Hepatocyte (in vitro differentiated cells): ENCODE measurements at regions not wholly inside any gene's neighbourhood (a gene's known extent, or its start where the extent isn't known, plus 50 kb on each side); places are given as distances from the start of the nearest gene placed in this dataset.

Source experiments
- DNase-seq: peaks from one replicate; pipeline ENCODE4 v3.0.0-alpha.2; 2016; ENCODE audit warnings: low spot score
- H2AFZ ChIP-seq: fragments of 200-600 bp; sonication (generic); 2 replicates; pipeline ENCODE4 v1.6.0; 2016; ENCODE audit warnings: antibody characterized with exemption, mild to moderate bottlenecking
- H3K27ac ChIP-seq: fragments of 200-600 bp; sonication (generic); 2 replicates; pipeline ENCODE4 v1.5.1; 2016; ENCODE audit warnings: mild to moderate bottlenecking
- H3K27me3 ChIP-seq: fragments of 200-600 bp; sonication (generic); 2 replicates; pipeline ENCODE4 v1.6.1; 2016
- H3K36me3 ChIP-seq: fragments of 200-600 bp; sonication (generic); replicated peaks from 2 replicates; pipeline ENCODE4 v1.5.1; 2016; ENCODE audit warnings: low read depth; ENCODE audit not compliant: insufficient read depth
- H3K4me1 ChIP-seq: fragments of 200-600 bp; sonication (generic); 2 replicates; pipeline ENCODE4 v1.5.1; 2016; ENCODE audit warnings: mild to moderate bottlenecking, moderate library complexity; ENCODE audit not compliant: insufficient read depth
- H3K4me2 ChIP-seq: fragments of 200-600 bp; sonication (generic); 2 replicates; pipeline ENCODE4 v1.6.0; 2016
- H3K4me3 ChIP-seq: fragments of 200-600 bp; sonication (generic); 2 replicates; pipeline ENCODE4 v1.5.1; 2016; ENCODE audit warnings: mild to moderate bottlenecking
- H3K79me2 ChIP-seq: fragments of 200-600 bp; sonication (generic); 2 replicates; pipeline ENCODE4 v1.6.0; 2017; ENCODE audit warnings: mild to moderate bottlenecking
- H3K9me2 ChIP-seq: fragments of 200-600 bp; sonication (generic); replicated peaks from 2 replicates; pipeline ENCODE4 v1.6.0; 2017; ENCODE audit warnings: mild to moderate bottlenecking; ENCODE audit not compliant: insufficient read depth
- H3K9me3 ChIP-seq: fragments of 200-600 bp; sonication (generic); 2 replicates; pipeline ENCODE4 v1.5.1; 2016; ENCODE audit warnings: low read depth, mild to moderate bottlenecking
- H4K20me1 ChIP-seq: fragments of 200-600 bp; sonication (generic); 2 replicates; pipeline ENCODE4 v1.6.0; 2016; ENCODE audit warnings: mild to moderate bottlenecking; ENCODE audit not compliant: insufficient read depth, poor library complexity, severe bottlenecking
- CTCF ChIP-seq: fragments of 200-600 bp; sonication (generic); IDR thresholded peaks from 2 replicates; pipeline ENCODE4 v1.5.1; 2016; ENCODE audit warnings: antibody characterized with exemption, mild to moderate bottlenecking; ENCODE audit not compliant: poor library complexity
- EZH2 ChIP-seq: fragments of 200-600 bp; sonication (generic); IDR thresholded peaks from 2 replicates; pipeline ENCODE4 v1.6.1; 2016; ENCODE audit warnings: antibody characterized with exemption, mild to moderate bottlenecking, borderline replicate concordance
- EZH2phosphoT487 ChIP-seq: fragments of 200-600 bp; sonication (generic); IDR thresholded peaks from one replicate; pipeline ENCODE4 v1.6.1; 2018; ENCODE audit warnings: antibody characterized with exemption, mild to moderate bottlenecking, low read depth, moderate library complexity; ENCODE audit not compliant: unreplicated experiment, severe bottlenecking
- WGBS: methylation state at CpG from one replicate; pipeline ENCODE4 v1.1.6; 2016; ENCODE audit warnings: low lambda C conversion rate; ENCODE audit errors: missing lambda C conversion rate; 5-methylcytosine and 5-hydroxymethylcytosine counted together

GRCh38 chr14:28061006-28061405, 705.6 kb upstream of the FOXG1 start:
- Histone ChIP-seq H3K27ac (no peak overlapping the region), H4K20me1 (no peaks in the 10 kb centered on the region), H3K4me1 (no peaks in the 10 kb centered on the region), H3K27me3 (no peaks in the 10 kb centered on the region), H3K9me3 (no peaks in the 10 kb centered on the region), H3K4me3 (no peak overlapping the region), H3K79me2 (no peaks in the 10 kb centered on the region), H3K9me2 (no peaks in the 10 kb centered on the region), H3K36me3 (no peaks in the 10 kb centered on the region), H2AFZ (no peak overlapping the region), H3K4me2 (no peak overlapping the region)
- DNase-seq = no peak
- 33% methylated on average over 1 of the region's 1 CpG for WGBS
- TF ChIP-seq EZH2 = no peak
- TF ChIP-seq EZH2phosphoT487 = no peak
- TF ChIP-seq CTCF = no peak

- no peaks in the 10 kb centered on the region for H3K4me1 ChIP-seq
- H4K20me1 ChIP-seq = no peaks in the 10 kb centered on the region
- H3K27ac ChIP-seq = no peak overlapping the region
- H2AFZ ChIP-seq = no peak overlapping the region
- no peak overlapping the region for H3K4me3 ChIP-seq
- no peaks in the 10 kb centered on the region for H3K9me2 ChIP-seq
- no peaks in the 10 kb centered on the region for H3K79me2 ChIP-seq
- no peaks in the 10 kb centered on the region for H3K36me3 ChIP-seq
- H3K4me2 ChIP-seq = no peak overlapping the region
- H3K27me3 ChIP-seq = no peaks in the 10 kb centered on the region
- DNase-seq = no peak
- TF ChIP-seq CTCF (no peak), EZH2 (no peak), EZH2phosphoT487 (no peak)
- H3K9me3 ChIP-seq = no peaks in the 10 kb centered on the region
Measured at GRCh38 chr14:28077021-28077420, 689.6 kb upstream of the FOXG1 start.

- no peaks in the 10 kb centered on the region for H4K20me1 ChIP-seq
- no peaks in the 10 kb centered on the region for H3K9me3 ChIP-seq
- no peaks in the 10 kb centered on the region for H3K36me3 ChIP-seq
- no peaks in the 10 kb centered on the region for H3K79me2 ChIP-seq
- no peak overlapping the region for H2AFZ ChIP-seq
- no peaks in the 10 kb centered on the region for H3K9me2 ChIP-seq
- no peaks in the 10 kb centered on the region for H3K27me3 ChIP-seq
- H3K4me3 ChIP-seq = no peak overlapping the region
- DNase-seq = no peak
- no peak overlapping the region for H3K27ac ChIP-seq
- H3K4me1 ChIP-seq = no peaks in the 10 kb centered on the region
- TF ChIP-seq EZH2 (no peak), CTCF (no peak), EZH2phosphoT487 (no peak)
- H3K4me2 ChIP-seq = no peak overlapping the region
- WGBS = 83% methylated on average over 3 of the region's 3 CpGs
Measured at GRCh38 chr14:28083389-28083788, 683.2 kb upstream of the FOXG1 start.

- no peaks in the 10 kb centered on the region for H3K9me3 ChIP-seq
- no peak overlapping the region for H3K27ac ChIP-seq
- TF ChIP-seq EZH2 = no peak
- TF ChIP-seq CTCF = no peak
- TF ChIP-seq EZH2phosphoT487 = no peak
- H4K20me1 ChIP-seq = no peaks in the 10 kb centered on the region
- H2AFZ ChIP-seq = no peak overlapping the region
- H3K79me2 ChIP-seq = no peaks in the 10 kb centered on the region
- H3K27me3 ChIP-seq = no peaks in the 10 kb centered on the region
- H3K36me3 ChIP-seq = no peaks in the 10 kb centered on the region
- DNase-seq = no peak
- H3K4me2 ChIP-seq = no peak overlapping the region
- no peaks in the 10 kb centered on the region for H3K9me2 ChIP-seq
- no peaks in the 10 kb centered on the region for H3K4me1 ChIP-seq
- WGBS = 84% methylated on average over 5 of the region's 5 CpGs
- no peak overlapping the region for H3K4me3 ChIP-seq
Measured at GRCh38 chr14:28088125-28088524, 678.5 kb upstream of the FOXG1 start.
